H1 (cell line): ENCODE measurements at regions not wholly inside any gene's neighbourhood (a gene's known extent, or its start where the extent isn't known, plus 50 kb on each side); places are given as distances from the start of the nearest gene placed in this dataset.

ENCODE experiments used
- CTCF ChIA-PET: fragments of 300-600 bp; sonication (Branson Sonifier 250); formaldehyde crosslinking; loops from one replicate; lab custom pipeline; 2021; ENCODE audit not compliant: partially characterized antibody; lab: Charles Lee
- POLR2A ChIA-PET: fragments of 300-600 bp; sonication (Branson Sonifier 250); formaldehyde crosslinking; loops from one replicate; lab custom pipeline; 2021; ENCODE audit warnings: inconsistent platforms; ENCODE audit not compliant: partially characterized antibody; lab: Charles Lee
- DNase-seq, 2 experiments: peaks; one replicate each; pipeline versions ENCODE4 v3.0.0 to v3.0.0-alpha.2; 2010 to 2022; ENCODE audit warnings: low spot score in 2 of 2, low read depth in 1 of 2, mixed read lengths in 1 of 2
- FAIRE-seq: peaks from 2 replicates; lab custom pipeline; 2011; peaks lifted over from hg19 to GRCh38; lab: Jason Lieb, UNC
- H2AFZ ChIP-seq: 2 replicates; pipeline ENCODE4 v1.8.1; 2012; ENCODE audit warnings: low read length, inconsistent platforms
- H2AK5ac ChIP-seq: 2 replicates; pipeline ENCODE4 v1.6.1; 2013; ENCODE audit warnings: low read depth, low read length
- H2BK120ac ChIP-seq: replicated peaks from 2 replicates; pipeline ENCODE3; 2013; ENCODE audit warnings: low read depth, low read length, inconsistent platforms
- H2BK12ac ChIP-seq: 2 replicates; pipeline ENCODE4 v1.6.1; 2013; ENCODE audit warnings: low read depth, low read length
- H2BK15ac ChIP-seq: 2 replicates; pipeline ENCODE4 v1.6.1; 2013; ENCODE audit warnings: low read length
- H2BK20ac ChIP-seq: 2 replicates; pipeline ENCODE4 v1.6.1; 2013; ENCODE audit warnings: low read length
- H2BK5ac ChIP-seq: 2 replicates; pipeline ENCODE4 v1.6.1; 2013; ENCODE audit warnings: low read depth, low read length
- H3K14ac ChIP-seq: 2 replicates; pipeline ENCODE4 v1.6.1; 2013; ENCODE audit warnings: inconsistent platforms; ENCODE audit not compliant: insufficient read length
- H3K18ac ChIP-seq: 2 replicates; pipeline ENCODE4 v1.6.1; 2013; ENCODE audit warnings: low read length; ENCODE audit errors: extremely low read depth
- H3K23ac ChIP-seq: 2 replicates; pipeline ENCODE4 v1.6.1; 2013; ENCODE audit warnings: inconsistent platforms; ENCODE audit not compliant: insufficient read length
- H3K23me2 ChIP-seq: 2 replicates; pipeline ENCODE4 v1.6.1; 2013; ENCODE audit warnings: low read depth, low read length
- H3K27ac ChIP-seq: 2 replicates; pipeline ENCODE4 v1.6.1; 2011; ENCODE audit warnings: low read depth, low read length, inconsistent platforms
- H3K27me3 ChIP-seq, 4 experiments: replicated peaks in 1 of 4; 1 replicate in 1 of 4; 2 replicates in 3 of 4; pipeline versions ENCODE4 v1.6.1 to v1.8.1; 2011 to 2013; ENCODE audit warnings: low read length in 3 of 4, mild to moderate bottlenecking in 3 of 4, inconsistent platforms in 2 of 4, mixed read lengths in 2 of 4, moderate library complexity in 1 of 4; ENCODE audit not compliant: control insufficient read depth in 3 of 4, insufficient read depth in 3 of 4; ENCODE audit errors: extremely low read depth in 1 of 4
- H3K36me3 ChIP-seq, 4 experiments: 2 replicates each; pipeline versions ENCODE4 v1.6.1 to v1.8.1; 2011 to 2013; ENCODE audit warnings: mild to moderate bottlenecking in 4 of 4, low read length in 3 of 4, moderate library complexity in 2 of 4, control low read depth in 1 of 4, inconsistent platforms in 1 of 4; ENCODE audit not compliant: insufficient read depth in 4 of 4, control insufficient read depth in 2 of 4
- H3K4ac ChIP-seq: replicated peaks from 2 replicates; pipeline ENCODE3; 2013; ENCODE audit warnings: low read length, low read depth, mixed read lengths, inconsistent platforms; ENCODE audit not compliant: insufficient read length
- H3K4me1 ChIP-seq, 4 experiments: replicated peaks in 1 of 4; 1 replicate in 1 of 4; 2 replicates in 3 of 4; pipeline versions ENCODE4 v1.6.1 to v1.8.1; 2011 to 2013; ENCODE audit warnings: low read length in 3 of 4, inconsistent platforms in 2 of 4, mixed read lengths in 1 of 4; ENCODE audit not compliant: insufficient read depth in 4 of 4, control insufficient read depth in 3 of 4
- H3K4me2 ChIP-seq, 2 experiments: 2 replicates each; pipeline versions ENCODE4 v1.6.1 to v1.8.1; 2011 to 2013; ENCODE audit warnings: low read depth in 2 of 2, low read length in 2 of 2, control low read depth in 1 of 2, inconsistent platforms in 1 of 2, mild to moderate bottlenecking in 1 of 2; ENCODE audit not compliant: insufficient read depth in 1 of 2
- H3K4me3 ChIP-seq, 4 experiments: fragments of 200-600, 300-600 bp in 1 of 4; sonication (generic), shearing (Covaris generic), sonication (Bioruptor Twin) in 1 of 4; 2 replicates each; pipeline versions ENCODE4 v1.5.1 to v1.8.1; 2011 to 2016; ENCODE audit warnings: low read length in 4 of 4, low read depth in 3 of 4, control low read depth in 2 of 4, inconsistent platforms in 2 of 4, mild to moderate bottlenecking in 2 of 4, mixed read lengths in 1 of 4, moderate library complexity in 1 of 4; ENCODE audit not compliant: insufficient read depth in 2 of 4; ENCODE audit errors: extremely low read depth in 1 of 4
- H3K56ac ChIP-seq: replicated peaks from 2 replicates; pipeline ENCODE3; 2013; ENCODE audit warnings: low read depth, mild to moderate bottlenecking, mixed read lengths, low read length, inconsistent platforms; ENCODE audit not compliant: insufficient read length
- H3K79me1 ChIP-seq: 2 replicates; pipeline ENCODE4 v1.6.1; 2013; ENCODE audit warnings: low read depth, low read length, control low read depth
- H3K79me2 ChIP-seq, 2 experiments: 2 replicates each; pipeline versions ENCODE4 v1.6.1 to v1.8.1; 2012 to 2013; ENCODE audit warnings: low read length in 2 of 2, mild to moderate bottlenecking in 2 of 2, inconsistent platforms in 1 of 2; ENCODE audit not compliant: insufficient read depth in 2 of 2, control insufficient read depth in 1 of 2
- H3K9ac ChIP-seq, 4 experiments: replicated peaks in 1 of 4; 1 replicate in 1 of 4; 2 replicates in 3 of 4; pipeline versions ENCODE4 v1.6.1 to v1.8.1; 2011 to 2013; ENCODE audit warnings: low read depth in 3 of 4, low read length in 3 of 4, control low read depth in 2 of 4, mild to moderate bottlenecking in 2 of 4, moderate library complexity in 2 of 4, inconsistent platforms in 1 of 4; ENCODE audit errors: extremely low read depth in 1 of 4
- H3K9me3 ChIP-seq, 2 experiments: 2 replicates each; pipeline versions ENCODE4 v1.6.1 to v1.8.1; 2012 to 2013; ENCODE audit warnings: mild to moderate bottlenecking in 2 of 2, moderate library complexity in 2 of 2, control low read depth in 1 of 2, inconsistent platforms in 1 of 2, low read depth in 1 of 2, low read length in 1 of 2, mixed read lengths in 1 of 2; ENCODE audit not compliant: insufficient read depth in 2 of 2
- H4K20me1 ChIP-seq, 2 experiments: replicated peaks in 1 of 2; 2 replicates each; pipeline versions ENCODE3 to v1.8.1; 2011 to 2013; ENCODE audit warnings: inconsistent platforms in 2 of 2, low read length in 2 of 2, mild to moderate bottlenecking in 1 of 2; ENCODE audit not compliant: insufficient read depth in 2 of 2, control insufficient read depth in 1 of 2
- H4K5ac ChIP-seq: 2 replicates; pipeline ENCODE4 v1.6.1; 2013; ENCODE audit warnings: low read length, low read depth, mixed read lengths, inconsistent platforms; ENCODE audit not compliant: insufficient read length
- H4K8ac ChIP-seq: 2 replicates; pipeline ENCODE4 v1.8.0; 2013; ENCODE audit warnings: mild to moderate bottlenecking, moderate library complexity, low read length, inconsistent platforms; ENCODE audit not compliant: insufficient read depth; ENCODE audit errors: extremely low read depth
- H4K91ac ChIP-seq: replicated peaks from 2 replicates; pipeline ENCODE3; 2013; ENCODE audit warnings: low read length, mixed read lengths, inconsistent platforms; ENCODE audit not compliant: insufficient read length
- RBBP5 ChIP-seq: IDR thresholded peaks from 2 replicates; pipeline ENCODE4 v1.7.1; 2012; ENCODE audit warnings: low read depth, mild to moderate bottlenecking, inconsistent platforms, low read length, moderate library complexity, borderline replicate concordance
- SIX5 ChIP-seq: IDR thresholded peaks from 2 replicates; pipeline ENCODE4 v1.6.1; 2011; ENCODE audit warnings: mild to moderate bottlenecking, low read depth, low read length
- WGBS, 2 experiments: shearing (Covaris generic) in 1 of 2; methylation state at CpG; one replicate each; pipeline versions ENCODE4 v1.1.6 to v1.1.7; 2013 to 2015; ENCODE audit warnings: low lambda C conversion rate in 2 of 2, mixed read lengths in 2 of 2, inconsistent platforms in 1 of 2, low coverage in 1 of 2, missing lambda C conversion rate in 1 of 2; ENCODE audit not compliant: insufficient replicate concordance in 2 of 2, insufficient coverage in 1 of 2, insufficient read length in 1 of 2; ENCODE audit errors: extremely low coverage in 1 of 2, missing lambda C conversion rate in 1 of 2; 5-methylcytosine and 5-hydroxymethylcytosine counted together
- TF ChIP-seq, protein P1 (sequence below): IDR thresholded peaks from 2 replicates; pipeline ENCODE4 v1.6.1; 2011; ENCODE audit warnings: low read depth, mild to moderate bottlenecking, low read length; ENCODE audit not compliant: insufficient read depth

DNA sequence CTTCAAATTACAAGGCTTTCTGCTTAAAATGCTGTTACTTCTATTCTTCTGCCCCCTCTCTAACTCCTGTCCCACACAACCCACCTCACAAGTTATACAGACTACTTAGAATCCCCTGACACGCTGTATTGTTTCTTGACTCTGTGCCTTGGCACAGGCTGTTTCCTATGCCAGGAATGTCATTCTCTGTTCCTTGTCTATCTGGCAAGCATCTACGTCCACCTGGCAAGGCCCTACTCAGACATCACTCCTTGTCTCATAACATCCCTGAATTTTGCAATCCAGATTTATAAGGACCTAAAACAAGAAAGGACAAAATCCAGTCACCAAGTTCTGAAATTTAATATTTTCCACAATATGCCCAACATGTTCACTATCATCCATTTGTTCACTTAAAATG is 182.0 kb upstream of the CHRM3 start:
- H3K9me3 ChIP-seq = peaks cover 0 to 6% of the 10 kb centered on the region in 2 experiments; a peak in 1 of 4 replicates
- H3K27ac ChIP-seq = no peak overlapping the region
- no peak overlapping the region for H3K14ac ChIP-seq
- no peak overlapping the region for H2BK120ac ChIP-seq
- no peak overlapping the region for H2BK12ac ChIP-seq
- H3K4me2 ChIP-seq = no peak overlapping the region
- no peak overlapping the region for H4K91ac ChIP-seq
- no peak overlapping the region for H2AK5ac ChIP-seq
- no peak overlapping the region for H3K23ac ChIP-seq
- no peaks in the 10 kb centered on the region; a peak in 1 of 8 replicates for H3K36me3 ChIP-seq
- no peak for DNase-seq
- H4K20me1 ChIP-seq = no peaks in the 10 kb centered on the region
- no peak overlapping the region for H3K18ac ChIP-seq
- no peak overlapping the region for H2BK5ac ChIP-seq
- ChIA-PET CTCF (no interaction called here), POLR2A (no interaction called here)
- H3K4me1 ChIP-seq = no peaks in the 10 kb centered on the region
- no peak overlapping the region for H3K4ac ChIP-seq
- no peak overlapping the region for H4K8ac ChIP-seq
- no peaks in the 10 kb centered on the region for H3K79me2 ChIP-seq
- H3K23me2 ChIP-seq = no peaks in the 10 kb centered on the region
- TF ChIP-seq SIX5 = no peak
- no peak for TF ChIP-seq RBBP5
- TF ChIP-seq, protein P1, sequence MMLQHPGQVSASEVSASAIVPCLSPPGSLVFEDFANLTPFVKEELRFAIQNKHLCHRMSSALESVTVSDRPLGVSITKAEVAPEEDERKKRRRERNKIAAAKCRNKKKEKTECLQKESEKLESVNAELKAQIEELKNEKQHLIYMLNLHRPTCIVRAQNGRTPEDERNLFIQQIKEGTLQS = no peak
- H3K9ac ChIP-seq = no peak overlapping the region
- 84% methylated on average over 2 of the region's 2 CpGs; no CpG with 5 or more reads in 1 of the 2 experiments for WGBS, 2 experiments
- H2BK20ac ChIP-seq = no peak overlapping the region
- no peak overlapping the region for H3K56ac ChIP-seq
- no peak overlapping the region for H2BK15ac ChIP-seq
- no peak overlapping the region for H2AFZ ChIP-seq
- H4K5ac ChIP-seq = no peak overlapping the region
- no peak overlapping the region for H3K4me3 ChIP-seq
- no peak for FAIRE-seq
- H3K79me1 ChIP-seq = no peaks in the 10 kb centered on the region
- no peaks in the 10 kb centered on the region for H3K27me3 ChIP-seq
